K562 (cell line): ENCODE measurements at regions not wholly inside any gene's neighbourhood (a gene's known extent, or its start where the extent isn't known, plus 50 kb on each side); places are given as distances from the start of the nearest gene placed in this dataset.

Source experiments
- ATAC-seq: fragments of 200-7000 bp; cut with Tn5 transposase; 3 replicates; pipeline ENCODE4 v1.9.1; 2020; ENCODE audit warnings: moderate library complexity
- BruUV-seq: library from RNA; stranded (reverse); fragments of 400-500 nt; replicated peaks from 2 replicates; lab custom pipeline; 2021; lab: Mats Ljungman, UMichigan
- CTCF ChIA-PET: fragments of 300-600 bp; formaldehyde crosslinking; extraction: SDS; loops from one replicate; lab custom pipeline; 2021; ENCODE audit warnings: low intra/inter-chr PET ratio; lab: Yijun Ruan, JAX
- POLR2A ChIA-PET: fragments of 300-600, 350-650 bp; sonication (Branson Sonifier 250); formaldehyde crosslinking; extraction: SDS; loops from one replicate; lab custom pipeline; 2021; ENCODE audit warnings: antibody characterized with exemption, inconsistent platforms; lab: Yijun Ruan, JAX
- DNase-seq, 4 experiments: peaks; one replicate each; pipeline versions ENCODE4 v3.0.0 to v3.0.0-alpha.2; 2011 to 2018; ENCODE audit warnings: low spot score in 3 of 4, mixed read lengths in 3 of 4; ENCODE audit errors: extremely low read depth in 1 of 4
- FAIRE-seq: peaks from 2 replicates; lab custom pipeline; 2011; peaks lifted over from hg19 to GRCh38; lab: Jason Lieb, UNC
- H2AFZ ChIP-seq: 2 replicates; pipeline ENCODE4 v1.6.0; 2011; ENCODE audit warnings: low read depth, low read length, control low read depth, inconsistent platforms
- H3K27ac ChIP-seq: fragments of 200-600 bp; 3 replicates; pipeline ENCODE4 v1.8.0; 2011; ENCODE audit warnings: low read depth, mild to moderate bottlenecking, control low read depth, inconsistent platforms, low read length, moderate library complexity, mixed read lengths; ENCODE audit errors: extremely low read depth
- H3K27me3 ChIP-seq, 2 experiments: fragments of 300-600 bp in 1 of 2; 2 replicates in 1 of 2; 3 replicates in 1 of 2; pipeline versions ENCODE4 v1.6.0 to v1.8.0; 2011; ENCODE audit warnings: inconsistent platforms in 2 of 2, low read length in 2 of 2, mild to moderate bottlenecking in 1 of 2, mixed read lengths in 1 of 2, moderate library complexity in 1 of 2; ENCODE audit not compliant: control insufficient read depth in 2 of 2, insufficient read depth in 2 of 2
- H3K36me3 ChIP-seq: fragments of 300-600 bp; 3 replicates; pipeline ENCODE4 v1.8.0; 2011; ENCODE audit warnings: mild to moderate bottlenecking, low read length, inconsistent platforms; ENCODE audit not compliant: control insufficient read depth, insufficient read depth
- H3K4me1 ChIP-seq, 2 experiments: fragments of 200-600 bp in 1 of 2; replicated peaks in 1 of 2; 2 replicates in 1 of 2; 3 replicates in 1 of 2; pipeline versions ENCODE4 v1.5.1 to v1.8.0; 2011; ENCODE audit warnings: inconsistent platforms in 2 of 2, low read length in 2 of 2, mild to moderate bottlenecking in 1 of 2, mixed read lengths in 1 of 2, moderate library complexity in 1 of 2; ENCODE audit not compliant: control insufficient read depth in 2 of 2, insufficient read depth in 2 of 2
- H3K4me2 ChIP-seq: 2 replicates; pipeline ENCODE4 v1.6.1; 2011; ENCODE audit warnings: low read length, control low read depth, inconsistent platforms, mixed read lengths; ENCODE audit not compliant: insufficient read depth
- H3K4me3 ChIP-seq: fragments of 200-600 bp; sonication (generic), shearing (Covaris generic); 2 replicates; pipeline ENCODE4 v1.5.1; 2016; ENCODE audit warnings: control low read depth, inconsistent platforms
- H3K79me2 ChIP-seq: fragments of 200-600 bp; 3 replicates; pipeline ENCODE4 v1.8.0; 2011; ENCODE audit warnings: low read length, inconsistent platforms; ENCODE audit not compliant: control insufficient read depth, insufficient read depth
- H3K9ac ChIP-seq, 2 experiments: 2 replicates each; pipeline versions ENCODE4 v1.6.0 to v1.6.1; 2011; ENCODE audit warnings: low read depth in 2 of 2, low read length in 2 of 2, control low read depth in 1 of 2, inconsistent platforms in 1 of 2, mild to moderate bottlenecking in 1 of 2, mixed read lengths in 1 of 2; ENCODE audit not compliant: insufficient read depth in 1 of 2
- H3K9me1 ChIP-seq: one replicate; pipeline ENCODE4 v1.6.0; 2011; ENCODE audit warnings: inconsistent platforms, mild to moderate bottlenecking, low read length, moderate library complexity; ENCODE audit not compliant: control insufficient read depth, insufficient read depth
- H3K9me3 ChIP-seq: replicated peaks from 2 replicates; pipeline ENCODE4 v1.5.1; 2011; ENCODE audit warnings: low read depth, low read length, inconsistent platforms; ENCODE audit not compliant: control insufficient read depth, insufficient read depth
- H4K20me1 ChIP-seq: replicated peaks from 2 replicates; pipeline ENCODE4 v1.6.1; 2011; ENCODE audit warnings: low read length, inconsistent platforms, mixed read lengths; ENCODE audit not compliant: control insufficient read depth, insufficient read depth
- CCAR2 ChIP-seq: fragments of 200-400 bp; formaldehyde crosslinking; IDR thresholded peaks from 2 replicates; pipeline ENCODE4 v1.6.1; 2017; ENCODE audit warnings: mild to moderate bottlenecking, low read depth, low read length
- ERF ChIP-seq: fragments of 450-650 bp; formaldehyde crosslinking; IDR thresholded peaks from 2 replicates; pipeline ENCODE4 v1.4.0; 2020; ENCODE audit warnings: mild to moderate bottlenecking, mixed read lengths
- HDAC8 ChIP-seq: fragments of 450-650 bp; IDR thresholded peaks from 2 replicates; pipeline ENCODE4 v1.6.1; 2016; ENCODE audit warnings: mild to moderate bottlenecking, missing genetic modification characterization, moderate library complexity, missing compliant biosample characterization
- SIN3B ChIP-seq: fragments of 450-650 bp; IDR thresholded peaks from 2 replicates; pipeline ENCODE4 v1.6.1; 2017; ENCODE audit warnings: low read depth, mild to moderate bottlenecking, moderate library complexity
- XRCC3 ChIP-seq: fragments of 450-650 bp; IDR thresholded peaks from 2 replicates; pipeline ENCODE4 v1.6.1; 2017; ENCODE audit warnings: mild to moderate bottlenecking, moderate library complexity
- ZNF316 ChIP-seq: fragments of 450-650 bp; IDR thresholded peaks from 2 replicates; pipeline ENCODE4 v1.6.1; 2016
- WGBS: fragments of 100-300 bp; shearing (Covaris generic); methylation state at CpG from one replicate; pipeline ENCODE4 v1.1.6; 2016; ENCODE audit warnings: low coverage, mixed read lengths; ENCODE audit not compliant: insufficient coverage; ENCODE audit errors: missing lambda C conversion rate; 5-methylcytosine and 5-hydroxymethylcytosine counted together
- in situ Hi-C: fragments of 300-500 bp; cut with MboI; formaldehyde crosslinking; loops from 4 replicates; pipeline ENCODE4 v1.15.0; 2018; ENCODE audit warnings: inconsistent platforms, mixed read lengths
- intact Hi-C: fragments of 100-400 bp; cut with micrococcal nuclease; formaldehyde crosslinking; loops from 2 replicates; pipeline ENCODE4 v1.14.2; 2022
- TF ChIP-seq, protein P1 (sequence below): fragments of 450-650 bp; IDR thresholded peaks from 2 replicates; pipeline ENCODE4 v1.6.1; 2016; ENCODE audit warnings: mild to moderate bottlenecking, moderate library complexity
- TF ChIP-seq, protein P2 (sequence below), 2 experiments: fragments of 250-450 bp in 1 of 2; fragments of 450-650 bp in 1 of 2; sonication (Bioruptor Pico) in 1 of 2; IDR thresholded peaks; 2 replicates each; pipeline versions ENCODE4 v1.6.1 to v1.8.0; 2016 to 2021; ENCODE audit warnings: mild to moderate bottlenecking in 2 of 2, moderate library complexity in 2 of 2, missing compliant biosample characterization in 1 of 2, missing genetic modification characterization in 1 of 2
- TF ChIP-seq, protein P3 (sequence below): fragments of 450-650 bp; IDR thresholded peaks from 2 replicates; pipeline ENCODE4 v1.6.1; 2017; ENCODE audit warnings: antibody characterized with exemption

DNA sequence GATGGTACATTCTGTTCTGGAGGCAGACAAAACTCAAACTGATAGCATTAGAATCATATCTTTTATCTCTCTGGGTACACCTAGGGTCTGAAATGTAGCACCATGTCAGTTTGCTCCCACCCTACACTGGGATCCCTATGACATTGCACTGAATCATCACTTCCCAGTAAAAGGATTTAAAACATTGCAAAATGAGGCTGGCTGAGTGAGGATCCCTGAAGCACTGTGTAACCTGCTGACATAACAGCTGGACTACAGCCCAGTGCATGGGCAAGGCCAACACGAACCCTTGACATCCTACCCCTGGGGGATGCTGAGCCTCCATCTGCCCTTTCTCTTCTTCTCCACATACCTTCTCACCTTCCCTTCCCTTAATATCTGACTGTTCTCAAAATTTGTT, 253.2 kb downstream of the TTC32 start:
- DNase-seq (no peak), ATAC-seq (no peak), FAIRE-seq (no peak)
- no TSS peak for BruUV-seq
- Histone ChIP-seq H3K9ac (no peak overlapping the region), H3K9me3 (no peaks in the 10 kb centered on the region), H3K4me3 (no peak overlapping the region), H3K27ac (no peak overlapping the region), H3K36me3 (no peaks in the 10 kb centered on the region), H3K4me1 (no peaks in the 10 kb centered on the region), H3K79me2 (no peaks in the 10 kb centered on the region), H3K9me1 (no peaks in the 10 kb centered on the region), H3K27me3 (no peaks in the 10 kb centered on the region), H2AFZ (no peak overlapping the region), H4K20me1 (no peaks in the 10 kb centered on the region), H3K4me2 (no peak overlapping the region)
- in situ Hi-C loops (no loop called here), intact Hi-C loops (no loop called here)
- ChIA-PET CTCF (no interaction called here), POLR2A (no interaction called here)
- 0% methylated on average over 1 of the region's 1 CpG for WGBS
- TF ChIP-seq CCAR2 (no peak), ERF (CRISPR knock-in tag) (no peak), XRCC3 (no peak), ZNF316 (no peak), SIN3B (no peak), HDAC8 (tag) (no peak)
- TF ChIP-seq, protein P1, sequence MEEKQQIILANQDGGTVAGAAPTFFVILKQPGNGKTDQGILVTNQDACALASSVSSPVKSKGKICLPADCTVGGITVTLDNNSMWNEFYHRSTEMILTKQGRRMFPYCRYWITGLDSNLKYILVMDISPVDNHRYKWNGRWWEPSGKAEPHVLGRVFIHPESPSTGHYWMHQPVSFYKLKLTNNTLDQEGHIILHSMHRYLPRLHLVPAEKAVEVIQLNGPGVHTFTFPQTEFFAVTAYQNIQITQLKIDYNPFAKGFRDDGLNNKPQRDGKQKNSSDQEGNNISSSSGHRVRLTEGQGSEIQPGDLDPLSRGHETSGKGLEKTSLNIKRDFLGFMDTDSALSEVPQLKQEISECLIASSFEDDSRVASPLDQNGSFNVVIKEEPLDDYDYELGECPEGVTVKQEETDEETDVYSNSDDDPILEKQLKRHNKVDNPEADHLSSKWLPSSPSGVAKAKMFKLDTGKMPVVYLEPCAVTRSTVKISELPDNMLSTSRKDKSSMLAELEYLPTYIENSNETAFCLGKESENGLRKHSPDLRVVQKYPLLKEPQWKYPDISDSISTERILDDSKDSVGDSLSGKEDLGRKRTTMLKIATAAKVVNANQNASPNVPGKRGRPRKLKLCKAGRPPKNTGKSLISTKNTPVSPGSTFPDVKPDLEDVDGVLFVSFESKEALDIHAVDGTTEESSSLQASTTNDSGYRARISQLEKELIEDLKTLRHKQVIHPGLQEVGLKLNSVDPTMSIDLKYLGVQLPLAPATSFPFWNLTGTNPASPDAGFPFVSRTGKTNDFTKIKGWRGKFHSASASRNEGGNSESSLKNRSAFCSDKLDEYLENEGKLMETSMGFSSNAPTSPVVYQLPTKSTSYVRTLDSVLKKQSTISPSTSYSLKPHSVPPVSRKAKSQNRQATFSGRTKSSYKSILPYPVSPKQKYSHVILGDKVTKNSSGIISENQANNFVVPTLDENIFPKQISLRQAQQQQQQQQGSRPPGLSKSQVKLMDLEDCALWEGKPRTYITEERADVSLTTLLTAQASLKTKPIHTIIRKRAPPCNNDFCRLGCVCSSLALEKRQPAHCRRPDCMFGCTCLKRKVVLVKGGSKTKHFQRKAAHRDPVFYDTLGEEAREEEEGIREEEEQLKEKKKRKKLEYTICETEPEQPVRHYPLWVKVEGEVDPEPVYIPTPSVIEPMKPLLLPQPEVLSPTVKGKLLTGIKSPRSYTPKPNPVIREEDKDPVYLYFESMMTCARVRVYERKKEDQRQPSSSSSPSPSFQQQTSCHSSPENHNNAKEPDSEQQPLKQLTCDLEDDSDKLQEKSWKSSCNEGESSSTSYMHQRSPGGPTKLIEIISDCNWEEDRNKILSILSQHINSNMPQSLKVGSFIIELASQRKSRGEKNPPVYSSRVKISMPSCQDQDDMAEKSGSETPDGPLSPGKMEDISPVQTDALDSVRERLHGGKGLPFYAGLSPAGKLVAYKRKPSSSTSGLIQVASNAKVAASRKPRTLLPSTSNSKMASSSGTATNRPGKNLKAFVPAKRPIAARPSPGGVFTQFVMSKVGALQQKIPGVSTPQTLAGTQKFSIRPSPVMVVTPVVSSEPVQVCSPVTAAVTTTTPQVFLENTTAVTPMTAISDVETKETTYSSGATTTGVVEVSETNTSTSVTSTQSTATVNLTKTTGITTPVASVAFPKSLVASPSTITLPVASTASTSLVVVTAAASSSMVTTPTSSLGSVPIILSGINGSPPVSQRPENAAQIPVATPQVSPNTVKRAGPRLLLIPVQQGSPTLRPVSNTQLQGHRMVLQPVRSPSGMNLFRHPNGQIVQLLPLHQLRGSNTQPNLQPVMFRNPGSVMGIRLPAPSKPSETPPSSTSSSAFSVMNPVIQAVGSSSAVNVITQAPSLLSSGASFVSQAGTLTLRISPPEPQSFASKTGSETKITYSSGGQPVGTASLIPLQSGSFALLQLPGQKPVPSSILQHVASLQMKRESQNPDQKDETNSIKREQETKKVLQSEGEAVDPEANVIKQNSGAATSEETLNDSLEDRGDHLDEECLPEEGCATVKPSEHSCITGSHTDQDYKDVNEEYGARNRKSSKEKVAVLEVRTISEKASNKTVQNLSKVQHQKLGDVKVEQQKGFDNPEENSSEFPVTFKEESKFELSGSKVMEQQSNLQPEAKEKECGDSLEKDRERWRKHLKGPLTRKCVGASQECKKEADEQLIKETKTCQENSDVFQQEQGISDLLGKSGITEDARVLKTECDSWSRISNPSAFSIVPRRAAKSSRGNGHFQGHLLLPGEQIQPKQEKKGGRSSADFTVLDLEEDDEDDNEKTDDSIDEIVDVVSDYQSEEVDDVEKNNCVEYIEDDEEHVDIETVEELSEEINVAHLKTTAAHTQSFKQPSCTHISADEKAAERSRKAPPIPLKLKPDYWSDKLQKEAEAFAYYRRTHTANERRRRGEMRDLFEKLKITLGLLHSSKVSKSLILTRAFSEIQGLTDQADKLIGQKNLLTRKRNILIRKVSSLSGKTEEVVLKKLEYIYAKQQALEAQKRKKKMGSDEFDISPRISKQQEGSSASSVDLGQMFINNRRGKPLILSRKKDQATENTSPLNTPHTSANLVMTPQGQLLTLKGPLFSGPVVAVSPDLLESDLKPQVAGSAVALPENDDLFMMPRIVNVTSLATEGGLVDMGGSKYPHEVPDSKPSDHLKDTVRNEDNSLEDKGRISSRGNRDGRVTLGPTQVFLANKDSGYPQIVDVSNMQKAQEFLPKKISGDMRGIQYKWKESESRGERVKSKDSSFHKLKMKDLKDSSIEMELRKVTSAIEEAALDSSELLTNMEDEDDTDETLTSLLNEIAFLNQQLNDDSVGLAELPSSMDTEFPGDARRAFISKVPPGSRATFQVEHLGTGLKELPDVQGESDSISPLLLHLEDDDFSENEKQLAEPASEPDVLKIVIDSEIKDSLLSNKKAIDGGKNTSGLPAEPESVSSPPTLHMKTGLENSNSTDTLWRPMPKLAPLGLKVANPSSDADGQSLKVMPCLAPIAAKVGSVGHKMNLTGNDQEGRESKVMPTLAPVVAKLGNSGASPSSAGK, result no peak
- TF ChIP-seq, protein P2, sequence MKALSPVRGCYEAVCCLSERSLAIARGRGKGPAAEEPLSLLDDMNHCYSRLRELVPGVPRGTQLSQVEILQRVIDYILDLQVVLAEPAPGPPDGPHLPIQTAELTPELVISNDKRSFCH (CRISPR knock-in tag; IDR thresholded peaks at IDR 0.05), result no peak
- TF ChIP-seq, protein P2 (tag; IDR thresholded peaks at IDR 0.05), result no peak
- TF ChIP-seq, protein P3, sequence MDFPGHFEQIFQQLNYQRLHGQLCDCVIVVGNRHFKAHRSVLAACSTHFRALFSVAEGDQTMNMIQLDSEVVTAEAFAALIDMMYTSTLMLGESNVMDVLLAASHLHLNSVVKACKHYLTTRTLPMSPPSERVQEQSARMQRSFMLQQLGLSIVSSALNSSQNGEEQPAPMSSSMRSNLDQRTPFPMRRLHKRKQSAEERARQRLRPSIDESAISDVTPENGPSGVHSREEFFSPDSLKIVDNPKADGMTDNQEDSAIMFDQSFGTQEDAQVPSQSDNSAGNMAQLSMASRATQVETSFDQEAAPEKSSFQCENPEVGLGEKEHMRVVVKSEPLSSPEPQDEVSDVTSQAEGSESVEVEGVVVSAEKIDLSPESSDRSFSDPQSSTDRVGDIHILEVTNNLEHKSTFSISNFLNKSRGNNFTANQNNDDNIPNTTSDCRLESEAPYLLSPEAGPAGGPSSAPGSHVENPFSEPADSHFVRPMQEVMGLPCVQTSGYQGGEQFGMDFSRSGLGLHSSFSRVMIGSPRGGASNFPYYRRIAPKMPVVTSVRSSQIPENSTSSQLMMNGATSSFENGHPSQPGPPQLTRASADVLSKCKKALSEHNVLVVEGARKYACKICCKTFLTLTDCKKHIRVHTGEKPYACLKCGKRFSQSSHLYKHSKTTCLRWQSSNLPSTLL, result no peak
